Tibial nerve (tissue), 4 donors: ENCODE measurements at regions not wholly inside any gene's neighbourhood (a gene's known extent, or its start where the extent isn't known, plus 50 kb on each side); places are given as distances from the start of the nearest gene placed in this dataset.

Source experiments
- DNase-seq, 2 donors: peaks; one replicate each; pipeline ENCODE4 v3.0.0-alpha.2; 2019; ENCODE audit warnings: low spot score in 2 of 2
- H3K27ac ChIP-seq, 4 donors: fragments of 200-600 bp; sonication (generic) in 3 of 4; one replicate each; pipeline ENCODE4 v1.5.1; 2017 to 2019; ENCODE audit warnings: mild to moderate bottlenecking in 1 of 4
- H3K27me3 ChIP-seq, 2 donors: fragments of 200-600 bp; sonication (generic) in 1 of 2; one replicate each; pipeline versions ENCODE4 v1.5.1 to v1.6.0; 2017 to 2019
- H3K36me3 ChIP-seq, 3 donors: fragments of 200-600 bp; sonication (generic); one replicate each; pipeline ENCODE4 v1.5.1; 2018 to 2019
- H3K4me1 ChIP-seq, 4 donors: fragments of 200-600 bp; sonication (generic) in 3 of 4; one replicate each; pipeline ENCODE4 v1.5.1; 2017 to 2019
- H3K4me3 ChIP-seq, 4 donors: fragments of 200-600 bp; sonication (generic) in 3 of 4; one replicate each; pipeline ENCODE4 v1.5.1; 2017 to 2019; ENCODE audit warnings: mild to moderate bottlenecking in 1 of 4, moderate library complexity in 1 of 4
- H3K9me3 ChIP-seq, 4 donors: fragments of 200-600 bp; sonication (generic) in 3 of 4; one replicate each; pipeline ENCODE4 v1.5.1; 2017 to 2019
- CTCF ChIP-seq, 5 experiments: fragments of 200-600 bp in 3 of 5; fragments of 450-650 bp in 2 of 5; sonication (generic) in 3 of 5; IDR thresholded peaks; one replicate each; pipeline ENCODE4 v1.5.1; 2016 to 2019; ENCODE audit warnings: antibody characterized with exemption in 5 of 5, mild to moderate bottlenecking in 3 of 5, moderate library complexity in 2 of 5
- EP300 ChIP-seq, 2 donors: sonication (generic); formaldehyde crosslinking; IDR thresholded peaks; one replicate each; pipeline ENCODE4 v1.6.1; 2017; ENCODE audit warnings: antibody characterized with exemption in 2 of 2, mild to moderate bottlenecking in 1 of 2
- POLR2A ChIP-seq, 2 donors: fragments of 450-650 bp; IDR thresholded peaks; one replicate each; pipeline ENCODE4 v1.6.1; 2017; ENCODE audit warnings: antibody characterized with exemption in 2 of 2, mild to moderate bottlenecking in 2 of 2, moderate library complexity in 2 of 2
- WGBS, 2 donors: methylation state at CpG; one replicate each; pipeline ENCODE4 v1.1.5; 2018; 5-methylcytosine and 5-hydroxymethylcytosine counted together

GRCh38 chr5:164881442-164881841 lies 1376.0 kb downstream of the MAT2B start:
- no peak overlapping the region for H3K27ac ChIP-seq
- WGBS, 2 donors, result 87 to 90% methylated on average over 12 of the region's 12 CpGs

GRCh38 chr5:164885179-164885578 lies 1379.8 kb downstream of the MAT2B start:
- WGBS, 2 donors, result 72 to 78% methylated on average over 3 of the region's 3 CpGs
- TF ChIP-seq CTCF (IDR thresholded peaks at IDR 0.05) (no peak), POLR2A (IDR thresholded peaks at IDR 0.05) (no peak), EP300 (IDR thresholded peaks at IDR 0.05) (no peak)
- H3K4me3 ChIP-seq, result no peak overlapping the region

More at GRCh38 chr5:164881442-164881841, 1376.0 kb downstream of the MAT2B start:
- Histone ChIP-seq H3K36me3 (no peaks in the 10 kb centered on the region), H3K4me3 (no peak overlapping the region), H3K4me1 (no peaks in the 10 kb centered on the region), H3K27me3 (no peaks in the 10 kb centered on the region), H3K9me3 (peaks cover 0 to 5% (median 0%) of the 10 kb centered on the region in 4 donors)
- DNase-seq, result no peak
- TF ChIP-seq CTCF (IDR thresholded peaks at IDR 0.05) (no peak), EP300 (IDR thresholded peaks at IDR 0.05) (no peak), POLR2A (IDR thresholded peaks at IDR 0.05) (no peak)

DNA sequence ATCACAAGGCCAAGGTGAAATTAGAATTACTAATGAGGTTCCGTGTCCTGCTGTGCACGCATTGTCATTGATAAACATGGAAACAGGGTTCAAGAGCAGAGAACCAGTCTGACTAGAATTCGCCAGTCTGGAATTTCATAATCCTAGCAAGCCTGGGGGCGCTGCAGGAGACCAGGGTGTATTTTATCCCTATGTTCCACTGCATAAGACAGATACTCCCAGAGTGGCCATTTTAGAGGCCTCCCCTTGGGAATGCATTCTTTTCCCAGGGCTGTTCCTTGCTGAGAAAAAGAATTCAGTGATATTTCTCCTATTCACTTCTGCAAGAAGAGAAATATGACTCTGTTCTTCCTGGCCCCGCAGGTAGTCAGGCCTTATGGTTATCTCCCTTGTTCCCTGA lies 1387.7 kb downstream of the MAT2B start:
- peaks cover 0 to 11% (median 0%) of the 10 kb centered on the region in 4 donors for H3K9me3 ChIP-seq
- no peaks in the 10 kb centered on the region for H3K4me1 ChIP-seq
- H3K4me3 ChIP-seq, result no peak overlapping the region
- no peaks in the 10 kb centered on the region for H3K27me3 ChIP-seq
- 77 to 81% methylated on average over 5 of the region's 5 CpGs for WGBS, 2 donors
- no peak for TF ChIP-seq EP300 (IDR thresholded peaks at IDR 0.05)
- no peak for TF ChIP-seq CTCF (IDR thresholded peaks at IDR 0.05)
- TF ChIP-seq POLR2A (IDR thresholded peaks at IDR 0.05), result no peak
- H3K27ac ChIP-seq, result no peak overlapping the region
- no peak for DNase-seq
- no peaks in the 10 kb centered on the region for H3K36me3 ChIP-seq

More at GRCh38 chr5:164885179-164885578, 1379.8 kb downstream of the MAT2B start:
- H3K27me3 ChIP-seq, result no peaks in the 10 kb centered on the region
- no peaks in the 10 kb centered on the region for H3K36me3 ChIP-seq
- H3K9me3 ChIP-seq, result no peaks in the 10 kb centered on the region
- no peak for DNase-seq
- no peaks in the 10 kb centered on the region for H3K4me1 ChIP-seq
- no peak overlapping the region for H3K27ac ChIP-seq

GRCh38 chr5:164898705-164899104 lies 1393.3 kb downstream of the MAT2B start:
- Histone ChIP-seq H3K4me1 (no peaks in the 10 kb centered on the region), H3K9me3 (no peaks in the 10 kb centered on the region), H3K27ac (no peak overlapping the region), H3K36me3 (no peaks in the 10 kb centered on the region), H3K27me3 (no peaks in the 10 kb centered on the region), H3K4me3 (no peak overlapping the region)
- no peak for DNase-seq
- no peak for TF ChIP-seq CTCF (IDR thresholded peaks at IDR 0.05)

DNA sequence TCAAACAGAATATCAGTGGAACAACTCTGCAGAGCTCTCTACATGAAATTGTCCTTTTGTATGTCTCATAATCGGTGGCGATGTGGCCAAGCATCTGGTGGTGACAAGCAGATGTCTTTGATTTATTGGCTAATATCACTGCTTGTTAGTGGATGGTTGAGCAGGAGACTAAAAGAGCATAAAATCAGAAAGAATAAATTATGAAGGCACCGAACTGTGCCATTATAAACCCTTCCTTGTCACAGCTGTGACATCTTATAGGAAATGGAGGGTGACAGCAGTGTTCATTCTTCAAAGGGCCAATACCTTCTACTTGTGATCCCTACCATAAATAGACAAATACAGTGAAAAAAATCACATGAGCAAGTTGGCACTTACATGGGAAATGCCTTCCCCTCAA lies 1404.3 kb downstream of the MAT2B start:
- Histone ChIP-seq H3K36me3 (no peaks in the 10 kb centered on the region), H3K9me3 (no peaks in the 10 kb centered on the region), H3K27ac (no peak overlapping the region), H3K27me3 (no peaks in the 10 kb centered on the region), H3K4me1 (no peaks in the 10 kb centered on the region), H3K4me3 (no peak overlapping the region)
- 85 to 86% methylated on average over 3 of the region's 3 CpGs for WGBS, 2 donors
- no peak for DNase-seq
- no peak for TF ChIP-seq CTCF (IDR thresholded peaks at IDR 0.05)
- no peak for TF ChIP-seq POLR2A (IDR thresholded peaks at IDR 0.05)
- TF ChIP-seq EP300 (IDR thresholded peaks at IDR 0.05), result no peak
